ENCODE measurements at regions not wholly inside any gene's neighbourhood (a gene's known extent, or its start where the extent isn't known, plus 50 kb on each side); places are given as distances from the start of the nearest gene placed in this dataset.

GRCh38 chr9:111161015-111161415 is 122.7 kb upstream of the LPAR1 start:
- TF ChIP-seq CTCF (IDR thresholded peaks at IDR 0.05 in 4 of 5, conservative IDR thresholded peaks at IDR 0.05 in 1 of 5) (no peak), POLR2A (IDR thresholded peaks at IDR 0.05) (no peak)
